Panc1 (cell line): ENCODE measurements at regions not wholly inside any gene's neighbourhood (a gene's known extent, or its start where the extent isn't known, plus 50 kb on each side); places are given as distances from the start of the nearest gene placed in this dataset.

ENCODE experiments used
- ATAC-seq: fragments of 200-7000 bp; cut with Tn5 transposase; 2 replicates; pipeline ENCODE4 v1.9.1; 2020; ENCODE audit warnings: mild to moderate bottlenecking, moderate library complexity
- BruUV-seq: library from RNA; stranded (reverse); fragments of 400-500 nt; replicated peaks from 2 replicates; lab custom pipeline; 2021; lab: Mats Ljungman, UMichigan
- CTCF ChIA-PET: fragments of 300-600 bp; sonication (Branson Sonifier 250); formaldehyde crosslinking; loops from one replicate; lab custom pipeline; 2022; ENCODE audit warnings: antibody characterized with exemption; lab: Charles Lee
- POLR2A ChIA-PET: fragments of 300-600 bp; sonication (Branson Sonifier 250); formaldehyde crosslinking; loops from one replicate; lab custom pipeline; 2022; ENCODE audit warnings: antibody characterized with exemption; lab: Charles Lee
- DNase-seq: peaks from one replicate; pipeline ENCODE4 v3.0.0-alpha.2; 2010; ENCODE audit warnings: low read depth, low spot score
- H3K27ac ChIP-seq: 2 replicates; pipeline ENCODE4 v1.5.1; 2011; ENCODE audit warnings: mild to moderate bottlenecking, low read length, inconsistent platforms
- H3K27me3 ChIP-seq: fragments of 200-500 bp; sonication (Bioruptor generic); 2 replicates; pipeline ENCODE4 v1.6.0; 2014; ENCODE audit warnings: low read length, inconsistent platforms; ENCODE audit not compliant: control insufficient read depth, insufficient read depth
- H3K36me3 ChIP-seq: fragments of 200-500 bp; sonication (Bioruptor generic); 2 replicates; pipeline ENCODE4 v1.5.1; 2014; ENCODE audit warnings: inconsistent platforms, mild to moderate bottlenecking, low read length, moderate library complexity; ENCODE audit not compliant: control insufficient read depth, insufficient read depth
- H3K4me1 ChIP-seq: 2 replicates; pipeline ENCODE4 v1.5.1; 2011; ENCODE audit warnings: inconsistent platforms, mild to moderate bottlenecking, low read length, moderate library complexity; ENCODE audit not compliant: control insufficient read depth, insufficient read depth
- H3K4me3 ChIP-seq, 2 experiments: 2 replicates each; pipeline ENCODE4 v1.5.1; 2011 to 2012; ENCODE audit warnings: low read depth in 2 of 2, low read length in 2 of 2, mild to moderate bottlenecking in 2 of 2, inconsistent platforms in 1 of 2, moderate library complexity in 1 of 2
- H3K9me3 ChIP-seq: fragments of 200-500 bp; sonication (Bioruptor generic); 2 replicates; pipeline ENCODE4 v1.5.1; 2014; ENCODE audit warnings: low read depth, mild to moderate bottlenecking, inconsistent platforms, low read length, moderate library complexity; ENCODE audit not compliant: control insufficient read depth, insufficient read depth
- CTCF ChIP-seq: fragments of 450-650 bp; IDR thresholded peaks from 2 replicates; pipeline ENCODE4 v1.5.1; 2017; ENCODE audit warnings: mild to moderate bottlenecking
- POLR2AphosphoS5 ChIP-seq: IDR thresholded peaks from 2 replicates; pipeline ENCODE4 v1.6.1; 2012; ENCODE audit warnings: mild to moderate bottlenecking, low read depth, low read length, moderate library complexity
- REST ChIP-seq, 2 experiments: IDR thresholded peaks; 2 replicates each; pipeline ENCODE4 v1.6.1; 2011 to 2012; ENCODE audit warnings: low read depth in 2 of 2, control low read depth in 1 of 2, low read length in 1 of 2, mild to moderate bottlenecking in 1 of 2, moderate library complexity in 1 of 2; ENCODE audit not compliant: insufficient read depth in 1 of 2
- SIN3A ChIP-seq: IDR thresholded peaks from 2 replicates; pipeline ENCODE4 v1.6.1; 2012; ENCODE audit warnings: low read depth, mild to moderate bottlenecking, low read length, moderate library complexity, borderline replicate concordance; ENCODE audit not compliant: insufficient read depth
- TCF7L2 ChIP-seq: IDR thresholded peaks from 2 replicates; pipeline ENCODE4 v1.6.1; 2011; ENCODE audit warnings: mild to moderate bottlenecking, low read depth, low read length, inconsistent platforms
- in situ Hi-C: cut with HindIII; loops from 2 replicates; pipeline ENCODE4 v1.10.0; 2016; ENCODE audit warnings: low sequenced_read_pairs, low pct_unique_long_range_greater_than_20kb
- intact Hi-C: fragments of 100-400 bp; cut with micrococcal nuclease; formaldehyde crosslinking; loops from one replicate; pipeline ENCODE4 v1.10.0; 2022; ENCODE audit not compliant: unreplicated experiment

DNA sequence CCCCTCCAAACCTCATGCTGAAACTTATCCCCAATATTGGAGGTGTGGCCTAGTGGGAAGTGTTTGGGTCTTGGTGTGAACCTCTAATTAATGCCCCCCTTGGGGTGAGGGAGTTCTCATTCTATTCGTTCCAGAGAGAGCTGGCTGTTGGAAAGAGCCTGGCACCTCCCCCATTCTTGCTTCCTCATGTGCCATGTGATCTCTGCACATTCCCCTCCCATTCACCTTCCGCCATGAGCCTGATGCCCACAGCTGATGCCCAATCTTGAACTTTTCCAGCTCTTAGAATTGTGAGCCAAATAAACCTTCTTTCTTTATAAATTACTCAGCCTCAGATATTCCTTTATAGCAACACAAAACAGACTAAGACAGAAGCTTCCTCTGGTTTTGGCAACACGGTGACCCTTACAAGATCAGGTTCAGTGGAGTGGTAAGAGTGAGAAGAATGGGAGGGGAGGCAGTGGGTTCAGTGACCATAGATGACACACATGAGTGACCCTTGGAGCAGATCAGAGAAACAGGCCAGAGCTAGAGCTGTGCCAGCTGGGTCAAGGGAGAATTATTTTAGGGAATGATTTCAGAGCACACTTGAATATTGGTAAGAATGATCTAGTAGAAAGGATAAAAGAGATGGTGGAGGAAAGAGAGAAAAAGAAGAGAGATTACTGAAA, 176.4 kb downstream of the LY86 start:
- ATAC-seq (no peak), DNase-seq (no peak)
- Histone ChIP-seq H3K9me3 (no peaks in the 10 kb centered on the region), H3K36me3 (no peaks in the 10 kb centered on the region), H3K27me3 (no peaks in the 10 kb centered on the region; the same call in 1 of the 2 replicates), H3K4me1 (no peaks in the 10 kb centered on the region), H3K4me3 (no peak overlapping the region), H3K27ac (no peak overlapping the region)
- CTCF ChIA-PET: no interaction called here
- TF ChIP-seq SIN3A (no peak), POLR2AphosphoS5 (no peak), TCF7L2 (no peak), REST (IDR thresholded peaks at IDR 0.05; ENCODE audit: insufficient read depth in 1 of 2, low read depth in 2 of 2, low read length in 1 of 2) (no peak), CTCF (no peak)
- intact Hi-C loops: no loop called here
- POLR2A ChIA-PET: no interaction called here
- in situ Hi-C loops: no loop called here
- no TSS peak for BruUV-seq

DNA sequence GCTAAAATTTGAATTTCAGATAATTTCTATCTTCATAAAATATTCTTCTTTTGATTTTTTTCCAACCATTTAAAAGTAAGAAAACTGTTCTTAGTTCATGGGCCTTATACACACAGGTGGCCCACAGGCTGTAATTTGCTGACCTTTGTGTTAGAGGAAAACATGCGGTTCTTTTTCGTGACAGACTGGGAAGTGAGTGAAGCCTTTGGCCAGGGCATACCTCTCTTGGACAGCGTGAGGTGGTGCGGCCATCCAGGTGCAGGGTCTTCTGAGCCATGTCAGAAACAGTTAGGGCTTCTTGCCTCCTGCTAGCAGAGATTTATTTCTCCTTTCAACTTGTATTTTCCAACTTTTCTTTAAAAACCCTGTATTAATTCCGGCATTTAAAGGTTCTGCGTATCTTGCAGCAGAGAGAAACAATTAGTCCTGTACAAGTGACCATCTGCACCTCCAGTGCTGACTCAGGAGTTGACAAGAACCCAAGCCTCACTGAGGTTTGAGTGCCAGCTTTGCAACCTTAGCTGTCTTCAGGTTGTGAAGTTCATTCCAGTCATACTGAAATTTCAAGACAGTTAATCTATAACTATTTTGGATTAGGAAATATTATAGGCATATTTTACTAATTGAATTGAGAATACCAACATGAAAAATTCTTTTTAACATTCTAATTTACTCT, 177.8 kb downstream of the LY86 start:
- H3K27ac ChIP-seq: no peak overlapping the region
- POLR2A ChIA-PET: no interaction called here
- no peak for TF ChIP-seq CTCF
- TF ChIP-seq REST (IDR thresholded peaks at IDR 0.05; ENCODE audit: insufficient read depth in 1 of 2, low read depth in 2 of 2, low read length in 1 of 2): no peak
- TF ChIP-seq SIN3A: no peak
- no peak for TF ChIP-seq TCF7L2
- no peak for TF ChIP-seq POLR2AphosphoS5
- CTCF ChIA-PET: no interaction called here
- intact Hi-C loops: no loop called here
- no peak for DNase-seq
- no TSS peak for BruUV-seq
- H3K4me1 ChIP-seq: no peaks in the 10 kb centered on the region
- in situ Hi-C loops: no loop called here
- no peak overlapping the region for H3K4me3 ChIP-seq
- no peaks in the 10 kb centered on the region for H3K9me3 ChIP-seq
- H3K27me3 ChIP-seq: no peaks in the 10 kb centered on the region; the same call in 1 of the 2 replicates
- H3K36me3 ChIP-seq: no peaks in the 10 kb centered on the region
- no peak for ATAC-seq
